ENCODE measurements at regions not wholly inside any gene's neighbourhood (a gene's known extent, or its start where the extent isn't known, plus 50 kb on each side); places are given as distances from the start of the nearest gene placed in this dataset.
A peak's percentile ranks its signal among the peaks of the same experiment; 100 is the strongest.

DNA sequence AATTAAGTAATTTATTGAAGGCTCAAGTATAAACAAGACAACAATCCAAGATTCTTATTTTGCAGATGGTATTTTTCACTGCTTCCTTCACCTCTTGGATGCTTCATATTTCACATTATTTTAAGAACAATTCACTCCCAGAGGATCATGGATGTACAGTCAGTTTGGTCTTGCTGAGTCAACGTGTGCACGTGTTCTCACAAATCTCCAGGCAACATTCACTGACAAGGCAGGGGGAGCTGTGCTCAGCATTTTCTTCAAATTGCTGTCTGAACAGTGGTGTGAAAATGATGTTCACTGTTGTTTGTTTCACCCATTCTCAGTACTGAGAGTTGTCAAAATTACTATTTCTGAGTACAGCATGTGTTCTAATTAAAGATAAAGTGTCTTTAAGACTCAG, 118.3 kb upstream of the SLC38A4 start:
- H3K4me3 Mint-ChIP-seq (ENCODE audit: unreplicated experiment): no peak overlapping the region
- no peaks in the 10 kb centered on the region for H3K36me3 Mint-ChIP-seq (ENCODE audit: low read depth)

GRCh38 chr12:46944771-46945170, 119.0 kb upstream of the SLC38A4 start:
- no peaks in the 10 kb centered on the region for H3K27me3 Mint-ChIP-seq (ENCODE audit: low read depth)

More for the DNA sequence above, 118.3 kb upstream of the SLC38A4 start:
- no peaks in the 10 kb centered on the region for H3K27me3 Mint-ChIP-seq (ENCODE audit: low read depth)
- peaks cover 21% of the 10 kb centered on the region for H3K4me1 Mint-ChIP-seq (ENCODE audit: low read depth)
- no peak overlapping the region for H3K27ac Mint-ChIP-seq (ENCODE audit: unreplicated experiment)
- no peaks in the 10 kb centered on the region for H3K9me3 Mint-ChIP-seq (ENCODE audit: low read depth)
- TF ChIP-seq, protein P1, sequence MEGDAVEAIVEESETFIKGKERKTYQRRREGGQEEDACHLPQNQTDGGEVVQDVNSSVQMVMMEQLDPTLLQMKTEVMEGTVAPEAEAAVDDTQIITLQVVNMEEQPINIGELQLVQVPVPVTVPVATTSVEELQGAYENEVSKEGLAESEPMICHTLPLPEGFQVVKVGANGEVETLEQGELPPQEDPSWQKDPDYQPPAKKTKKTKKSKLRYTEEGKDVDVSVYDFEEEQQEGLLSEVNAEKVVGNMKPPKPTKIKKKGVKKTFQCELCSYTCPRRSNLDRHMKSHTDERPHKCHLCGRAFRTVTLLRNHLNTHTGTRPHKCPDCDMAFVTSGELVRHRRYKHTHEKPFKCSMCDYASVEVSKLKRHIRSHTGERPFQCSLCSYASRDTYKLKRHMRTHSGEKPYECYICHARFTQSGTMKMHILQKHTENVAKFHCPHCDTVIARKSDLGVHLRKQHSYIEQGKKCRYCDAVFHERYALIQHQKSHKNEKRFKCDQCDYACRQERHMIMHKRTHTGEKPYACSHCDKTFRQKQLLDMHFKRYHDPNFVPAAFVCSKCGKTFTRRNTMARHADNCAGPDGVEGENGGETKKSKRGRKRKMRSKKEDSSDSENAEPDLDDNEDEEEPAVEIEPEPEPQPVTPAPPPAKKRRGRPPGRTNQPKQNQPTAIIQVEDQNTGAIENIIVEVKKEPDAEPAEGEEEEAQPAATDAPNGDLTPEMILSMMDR (IDR thresholded peaks at IDR 0.05): peak; percentile 74
- DNase-seq (ENCODE audit: low spot score): no peak

GRCh38 chr12:46945591-46945990, 119.8 kb upstream of the SLC38A4 start:
- DNase-seq (ENCODE audit: low spot score): no peak
- no peaks in the 10 kb centered on the region for H3K9me3 Mint-ChIP-seq (ENCODE audit: low read depth)
- H3K36me3 Mint-ChIP-seq (ENCODE audit: low read depth): no peaks in the 10 kb centered on the region
- H3K4me3 Mint-ChIP-seq (ENCODE audit: unreplicated experiment): no peak overlapping the region
- H3K27ac Mint-ChIP-seq (ENCODE audit: unreplicated experiment): no peak overlapping the region
- H3K4me1 Mint-ChIP-seq (ENCODE audit: low read depth): peaks cover 25% of the 10 kb centered on the region
- H3K27me3 Mint-ChIP-seq (ENCODE audit: low read depth): no peaks in the 10 kb centered on the region
- TF ChIP-seq, protein P1 (IDR thresholded peaks at IDR 0.05): no peak

More at GRCh38 chr12:46944771-46945170, 119.0 kb upstream of the SLC38A4 start:
- Mint-ChIP-seq H3K36me3 (ENCODE audit: low read depth) (no peaks in the 10 kb centered on the region), H3K9me3 (ENCODE audit: low read depth) (no peaks in the 10 kb centered on the region), H3K4me3 (ENCODE audit: unreplicated experiment) (no peak overlapping the region), H3K4me1 (ENCODE audit: low read depth) (peaks cover 21% of the 10 kb centered on the region), H3K27ac (ENCODE audit: unreplicated experiment) (no peak overlapping the region)
- DNase-seq (ENCODE audit: low spot score): no peak
- TF ChIP-seq, protein P1 (IDR thresholded peaks at IDR 0.05): no peak

DNA sequence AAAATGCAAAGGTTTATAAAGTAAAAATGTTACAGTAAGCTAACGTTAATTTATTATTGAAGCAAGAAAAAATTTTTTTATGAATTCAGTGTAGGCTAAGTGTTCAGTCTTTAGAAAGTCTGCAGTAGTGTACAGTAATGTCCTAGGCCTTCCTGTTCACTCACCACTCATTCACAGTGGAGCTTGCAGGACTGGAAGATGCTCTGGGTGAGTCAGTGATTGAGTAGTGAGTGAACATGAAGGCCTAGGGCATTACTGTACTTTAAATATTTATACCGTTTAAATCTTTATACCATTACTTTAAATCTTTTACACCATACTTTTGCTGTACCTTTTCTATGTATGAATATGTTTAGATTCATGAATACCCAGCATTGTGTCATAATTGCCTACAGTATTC, 120.3 kb upstream of the SLC38A4 start:
- H3K4me1 Mint-ChIP-seq (ENCODE audit: low read depth): peaks cover 25% of the 10 kb centered on the region
- no peaks in the 10 kb centered on the region for H3K9me3 Mint-ChIP-seq (ENCODE audit: low read depth)
- H3K36me3 Mint-ChIP-seq (ENCODE audit: low read depth): no peaks in the 10 kb centered on the region
- no peak overlapping the region for H3K4me3 Mint-ChIP-seq (ENCODE audit: unreplicated experiment)
- DNase-seq (ENCODE audit: low spot score): no peak
- TF ChIP-seq, protein P1 (IDR thresholded peaks at IDR 0.05): no peak
- H3K27ac Mint-ChIP-seq (ENCODE audit: unreplicated experiment): no peak overlapping the region
- H3K27me3 Mint-ChIP-seq (ENCODE audit: low read depth): no peaks in the 10 kb centered on the region

DNA sequence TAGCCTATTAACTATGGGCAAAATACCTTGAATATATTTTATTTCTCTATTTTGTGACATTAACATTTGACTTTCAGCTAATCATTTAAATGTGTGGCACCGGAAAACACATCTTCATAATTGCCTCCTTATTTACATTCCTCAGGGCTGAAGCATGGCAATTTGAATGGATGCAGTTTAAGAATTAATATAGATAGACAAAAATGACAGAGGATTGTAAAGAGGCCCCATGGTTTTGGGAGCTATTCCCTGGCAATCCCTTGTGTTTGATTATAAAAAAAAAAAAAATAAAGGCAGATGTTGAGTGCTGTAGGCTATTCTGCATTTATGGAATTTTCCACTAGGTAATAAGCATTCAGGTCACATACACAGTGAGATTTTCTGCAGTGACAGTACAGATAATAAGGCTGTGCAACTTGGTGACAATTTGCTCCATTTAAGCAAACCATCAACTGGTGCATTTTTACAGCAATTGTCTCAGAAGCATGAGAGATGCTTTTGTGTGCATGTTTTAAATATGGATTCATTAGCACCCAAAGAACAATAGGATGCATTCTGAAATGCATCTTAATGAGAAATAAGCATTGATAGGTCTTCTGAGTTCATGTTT, 123.2 kb upstream of the SLC38A4 start:
- Mint-ChIP-seq H3K4me1 (ENCODE audit: low read depth) (peaks cover 18% of the 10 kb centered on the region), H3K4me3 (ENCODE audit: unreplicated experiment) (no peak overlapping the region)

More for the DNA sequence above, 123.2 kb upstream of the SLC38A4 start:
- no peak for DNase-seq (ENCODE audit: low spot score)
- Mint-ChIP-seq H3K27me3 (ENCODE audit: low read depth) (no peaks in the 10 kb centered on the region), H3K9me3 (ENCODE audit: low read depth) (no peaks in the 10 kb centered on the region), H3K36me3 (ENCODE audit: low read depth) (no peaks in the 10 kb centered on the region), H3K27ac (ENCODE audit: unreplicated experiment) (no peak overlapping the region)
- TF ChIP-seq, protein P1 (IDR thresholded peaks at IDR 0.05): no peak

All from chondrocyte (in vitro differentiated cells).